NCI-H510A treated with DMSO at 0.1 percent for 48 hours (cell line): ENCODE measurements at regions not wholly inside any gene's neighbourhood (a gene's known extent, or its start where the extent isn't known, plus 50 kb on each side); places are given as distances from the start of the nearest gene placed in this dataset.
A peak's percentile ranks its signal among the peaks of the same experiment; 100 is the strongest.

Source experiments
- DNase-seq: peaks from one replicate; lab custom pipeline; 2025; lab: John Stamatoyannopoulos, UW

- DNase-seq = no peak
These were observed 64.6 kb downstream of the FOXB2 start for GRCh38 chr9:77084094-77084493.

- DNase-seq = no peak
These were observed 66.0 kb downstream of the FOXB2 start for GRCh38 chr9:77085416-77085815.

- DNase-seq = no peak
These were observed 68.1 kb downstream of the FOXB2 start for GRCh38 chr9:77087506-77087905.

DNA sequence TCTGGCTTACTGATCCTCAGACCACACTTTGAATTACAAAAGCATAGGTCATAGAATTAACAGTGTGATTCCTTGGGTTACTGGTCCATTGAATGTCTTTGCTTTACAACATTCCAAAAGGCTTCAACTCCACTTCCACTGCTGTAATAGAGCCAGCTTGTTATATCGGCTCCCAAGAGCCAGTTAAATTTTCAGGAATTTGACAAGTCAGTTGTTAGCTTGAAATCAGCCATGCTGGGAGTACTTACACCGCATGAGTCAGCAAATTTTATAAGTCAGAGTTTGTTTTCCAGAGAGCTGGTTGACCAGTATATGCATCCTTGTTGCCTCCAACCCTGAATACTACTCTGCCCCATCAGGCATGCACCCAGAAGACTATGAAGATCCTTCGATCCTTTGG lies 73.1 kb downstream of the FOXB2 start:
- no peak for DNase-seq

GRCh38 chr9:77094150-77094549 lies 74.7 kb downstream of the FOXB2 start:
- no peak for DNase-seq

GRCh38 chr9:77097335-77097734 lies 77.9 kb downstream of the FOXB2 start:
- DNase-seq = no peak

DNA sequence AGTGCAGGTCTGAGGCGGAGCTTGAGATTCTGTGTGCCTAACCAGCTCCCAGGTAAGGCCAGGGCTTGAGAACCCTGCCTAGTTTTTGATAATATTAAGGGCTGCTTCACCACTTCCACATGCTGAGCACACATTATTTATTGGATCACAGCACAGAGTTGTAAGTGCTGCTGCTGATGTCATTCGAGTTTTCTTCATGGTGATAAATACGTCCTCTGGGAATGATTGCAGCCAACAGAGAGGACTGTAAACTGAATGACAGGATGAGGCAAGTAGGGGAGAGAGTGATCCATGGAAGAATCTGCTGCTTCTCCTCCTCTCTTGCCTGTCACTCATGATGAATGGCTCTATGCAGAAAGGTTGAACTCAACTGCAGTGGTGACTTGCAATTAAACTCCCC lies 77.9 kb upstream of the VPS13A start:
- peak; percentile 28 for DNase-seq

- DNase-seq = no peak
These were observed 65.9 kb upstream of the VPS13A start for GRCh38 chr9:77111408-77111807.

DNA sequence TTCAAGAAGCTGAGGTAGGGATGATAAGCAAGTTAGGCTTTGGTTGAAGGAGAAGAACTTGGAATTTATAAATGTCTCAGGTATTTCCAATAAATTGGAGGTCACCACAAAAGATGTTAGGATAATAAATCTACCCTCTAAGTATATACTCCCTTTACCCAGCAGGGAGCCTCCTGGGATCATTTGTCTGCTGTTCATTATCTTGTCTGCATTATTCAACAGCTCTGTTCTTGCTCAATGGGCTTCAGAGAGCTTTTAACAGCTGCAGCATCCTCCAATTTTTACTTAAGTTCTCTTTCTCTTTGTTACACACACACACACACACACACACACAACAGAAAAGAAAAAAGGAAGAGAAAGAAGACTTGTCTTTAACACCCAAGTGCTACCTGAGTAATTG lies 51.7 kb upstream of the VPS13A start:
- DNase-seq = no peak

- no peak for DNase-seq
These were observed 50.3 kb upstream of the VPS13A start for GRCh38 chr9:77127071-77127470.
